Astrocyte (in vitro differentiated cells and primary cell): ENCODE measurements at regions not wholly inside any gene's neighbourhood (a gene's known extent, or its start where the extent isn't known, plus 50 kb on each side); places are given as distances from the start of the nearest gene placed in this dataset.

Experiments used
- EZH2 ChIP-seq: IDR thresholded peaks from 2 replicates; pipeline ENCODE4 v1.6.1; 2012; ENCODE audit warnings: mild to moderate bottlenecking, low read length, inconsistent platforms; ENCODE audit not compliant: insufficient read depth
- TF ChIP-seq, protein P1 (sequence below): IDR thresholded peaks from 2 replicates; pipeline ENCODE4 v1.5.1; 2011; ENCODE audit warnings: low read depth, mild to moderate bottlenecking, inconsistent platforms, low read length, moderate library complexity; ENCODE audit not compliant: insufficient read depth

DNA sequence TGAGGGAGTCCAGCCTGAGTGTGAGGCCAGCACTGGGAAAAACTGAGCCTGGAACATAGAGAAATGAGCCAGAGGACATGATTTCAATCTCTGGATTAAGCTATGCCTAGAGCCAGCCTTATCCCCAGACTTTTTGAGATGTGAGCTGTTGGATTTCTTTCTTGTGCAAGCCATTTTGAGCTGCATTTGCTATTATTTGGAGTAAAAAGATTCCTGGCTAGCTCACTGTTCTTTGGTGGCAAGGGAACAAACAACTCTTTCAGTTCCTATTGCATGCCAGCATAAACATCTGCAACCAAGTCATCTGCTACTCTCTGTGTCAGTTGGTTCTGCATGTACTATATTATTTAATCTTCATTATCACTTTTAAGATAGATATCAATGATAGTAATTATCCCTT, 70.1 kb upstream of the MAN2A1 start:
- TF ChIP-seq, protein P1, sequence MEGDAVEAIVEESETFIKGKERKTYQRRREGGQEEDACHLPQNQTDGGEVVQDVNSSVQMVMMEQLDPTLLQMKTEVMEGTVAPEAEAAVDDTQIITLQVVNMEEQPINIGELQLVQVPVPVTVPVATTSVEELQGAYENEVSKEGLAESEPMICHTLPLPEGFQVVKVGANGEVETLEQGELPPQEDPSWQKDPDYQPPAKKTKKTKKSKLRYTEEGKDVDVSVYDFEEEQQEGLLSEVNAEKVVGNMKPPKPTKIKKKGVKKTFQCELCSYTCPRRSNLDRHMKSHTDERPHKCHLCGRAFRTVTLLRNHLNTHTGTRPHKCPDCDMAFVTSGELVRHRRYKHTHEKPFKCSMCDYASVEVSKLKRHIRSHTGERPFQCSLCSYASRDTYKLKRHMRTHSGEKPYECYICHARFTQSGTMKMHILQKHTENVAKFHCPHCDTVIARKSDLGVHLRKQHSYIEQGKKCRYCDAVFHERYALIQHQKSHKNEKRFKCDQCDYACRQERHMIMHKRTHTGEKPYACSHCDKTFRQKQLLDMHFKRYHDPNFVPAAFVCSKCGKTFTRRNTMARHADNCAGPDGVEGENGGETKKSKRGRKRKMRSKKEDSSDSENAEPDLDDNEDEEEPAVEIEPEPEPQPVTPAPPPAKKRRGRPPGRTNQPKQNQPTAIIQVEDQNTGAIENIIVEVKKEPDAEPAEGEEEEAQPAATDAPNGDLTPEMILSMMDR: no peak
- TF ChIP-seq EZH2: no peak
